GM19351 (cell line): ENCODE measurements at regions not wholly inside any gene's neighbourhood (a gene's known extent, or its start where the extent isn't known, plus 50 kb on each side); places are given as distances from the start of the nearest gene placed in this dataset.
"Not testable (repeated sequence)": the region's sequence is repeated elsewhere in the genome, so short reads cannot be mapped to it uniquely, and the experiment has no call there.

ENCODE experiments used
- ATAC-seq: cut with Tn5 transposase; IDR thresholded peaks from one replicate; pipeline ENCODE4 v1.9.1; 2021; ENCODE audit warnings: mild to moderate bottlenecking, moderate library complexity; ENCODE audit not compliant: unreplicated experiment

DNA sequence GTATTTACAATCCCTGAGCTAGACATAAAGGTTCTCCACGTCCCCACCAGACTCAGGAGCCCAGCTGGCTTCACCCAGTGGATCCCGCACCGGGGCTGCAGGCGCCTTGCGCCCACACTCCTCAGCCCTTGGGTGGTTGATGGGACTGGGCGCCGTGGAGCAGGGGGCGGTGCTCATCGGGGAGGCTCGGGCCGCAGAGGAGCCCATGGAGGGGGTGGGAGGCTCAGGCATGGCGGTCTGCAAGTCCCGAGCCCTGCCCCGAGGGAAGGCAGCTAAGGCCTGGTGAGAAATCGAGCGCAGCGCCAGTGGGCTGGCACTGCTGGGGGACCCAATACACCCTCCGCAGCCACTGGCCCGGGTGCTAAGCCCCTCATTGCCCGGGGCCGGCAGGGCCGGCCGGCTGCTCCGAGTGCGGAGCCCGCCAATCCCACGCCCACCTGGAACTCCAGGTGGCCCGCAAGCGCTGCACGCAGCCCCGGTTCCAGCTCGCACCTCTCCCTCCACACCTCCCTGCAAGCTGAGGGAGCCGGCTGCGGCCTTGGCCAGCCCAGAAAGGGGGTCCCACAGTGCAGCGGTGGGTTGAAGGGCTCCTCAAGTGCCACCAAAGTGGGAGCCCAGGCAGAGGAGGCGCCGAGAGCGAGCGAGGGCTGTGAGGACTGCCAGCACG is 260.9 kb upstream of the BTG1 start:
- ATAC-seq = not testable (repeated sequence)

DNA sequence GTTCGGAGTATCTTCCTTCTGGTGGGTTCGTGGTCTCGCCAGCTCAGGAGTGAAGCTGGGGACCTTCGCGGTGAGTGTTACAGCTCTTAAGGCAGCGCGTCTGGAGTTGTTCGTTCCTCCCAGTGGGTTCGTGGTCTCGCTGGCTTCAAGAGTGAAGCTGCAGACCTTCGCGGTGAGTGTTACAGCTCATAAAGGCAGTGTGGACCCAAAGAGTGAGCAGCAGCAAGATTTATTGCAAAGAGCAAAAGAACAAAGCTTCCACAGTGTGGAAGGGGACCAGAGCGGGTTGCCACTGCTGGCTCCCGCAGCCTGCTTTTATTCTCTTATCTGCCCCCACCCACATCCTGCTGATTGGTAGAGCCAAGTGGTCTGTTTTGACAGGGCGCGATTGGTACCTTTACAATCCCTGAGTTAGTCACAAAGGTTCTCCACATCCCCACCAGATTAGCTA is 260.2 kb upstream of the BTG1 start:
- ATAC-seq = not testable (repeated sequence)

DNA sequence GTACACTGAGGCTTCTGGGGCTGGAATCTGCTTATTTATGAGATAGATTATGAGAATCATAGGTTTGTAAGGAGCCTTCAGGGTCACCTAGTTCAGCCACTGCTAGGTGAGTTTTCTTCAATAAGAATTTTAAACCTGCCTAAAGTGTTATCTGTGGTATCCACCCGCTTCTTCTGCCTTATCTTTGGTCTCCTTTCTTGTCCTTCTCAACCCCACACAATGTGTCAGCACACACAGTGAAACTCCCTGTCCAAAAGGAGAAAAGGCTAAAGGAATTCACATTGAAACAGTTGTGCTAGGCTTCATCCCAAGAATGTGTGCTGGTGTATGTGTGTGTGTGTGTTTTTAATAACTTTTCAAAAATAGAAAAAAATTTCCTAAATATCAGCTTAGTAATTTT is 259.3 kb upstream of the BTG1 start:
- ATAC-seq = no peak

DNA sequence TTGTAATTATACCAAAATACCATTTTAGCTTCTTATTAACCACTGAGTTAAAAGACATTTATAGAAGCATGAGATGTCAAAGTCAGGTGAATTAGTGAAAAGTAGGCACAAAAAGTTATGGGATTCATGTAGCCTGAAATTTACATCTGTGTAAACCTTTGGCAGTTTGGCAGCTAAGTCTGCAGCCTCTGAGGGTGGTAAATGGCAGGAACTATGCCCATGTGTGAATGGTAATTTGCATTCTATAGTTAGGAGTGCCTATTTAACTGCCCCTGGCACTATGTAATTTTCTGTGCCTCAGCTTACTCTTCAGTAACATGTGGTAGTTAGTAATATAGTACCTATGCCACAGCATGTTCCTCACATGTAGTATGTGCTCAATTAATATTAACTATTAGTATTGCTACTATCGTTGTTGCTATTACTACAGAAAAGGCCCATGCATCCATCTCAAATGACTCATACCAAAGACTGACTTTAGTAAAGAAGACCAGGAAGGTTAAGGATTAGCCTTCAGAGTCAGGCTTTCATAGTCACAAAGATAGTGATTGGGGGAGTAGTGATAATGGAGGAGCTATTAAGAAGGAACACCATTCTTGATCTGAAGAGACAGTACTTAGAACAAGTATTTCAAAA is 258.7 kb upstream of the BTG1 start:
- no peak for ATAC-seq

DNA sequence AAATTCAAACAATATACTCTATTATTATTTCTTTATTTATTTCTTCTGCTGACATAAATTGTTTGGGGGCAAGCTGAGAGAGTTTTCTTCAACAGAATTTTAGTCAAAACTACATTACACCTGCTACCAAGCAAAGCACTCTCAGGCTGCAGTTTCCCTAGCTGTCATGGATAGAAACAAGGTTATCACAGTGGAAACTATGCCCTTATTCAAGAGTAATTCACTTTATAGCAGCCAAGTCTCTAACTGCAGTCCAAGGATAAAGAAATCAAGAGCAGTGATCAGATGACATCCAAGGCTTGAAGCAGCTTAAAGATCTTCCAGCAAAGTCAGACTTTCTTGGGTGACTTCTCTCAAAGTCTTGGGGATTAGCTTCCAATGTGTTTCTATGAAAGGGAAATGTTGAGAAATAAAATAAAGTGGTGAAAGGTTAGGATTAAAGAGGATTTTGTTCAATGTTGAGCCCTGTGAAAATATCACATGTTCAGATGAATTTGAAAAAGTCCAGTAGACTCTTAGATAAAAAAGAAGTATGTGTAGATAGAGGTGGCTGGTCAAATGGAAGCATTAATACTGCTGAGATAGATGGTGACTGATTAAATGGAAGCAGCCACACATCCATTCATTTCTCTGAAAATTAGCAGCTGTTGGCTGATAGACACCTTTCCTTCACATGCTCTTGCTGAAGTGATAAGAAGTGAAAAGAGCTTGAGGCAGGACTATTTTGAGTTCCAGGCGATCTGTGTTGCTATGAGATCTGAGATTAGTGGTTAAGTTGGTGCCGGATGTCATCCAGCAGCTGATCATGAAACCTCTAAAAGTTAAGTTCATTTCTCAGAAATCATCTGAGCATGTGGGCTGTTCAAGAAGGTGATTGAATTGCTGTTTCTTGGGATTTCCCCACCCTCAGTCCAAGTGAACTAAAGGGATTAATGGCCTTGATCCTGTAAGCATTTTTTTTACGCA is 257.8 kb upstream of the BTG1 start:
- ATAC-seq = peak; percentile 86

DNA sequence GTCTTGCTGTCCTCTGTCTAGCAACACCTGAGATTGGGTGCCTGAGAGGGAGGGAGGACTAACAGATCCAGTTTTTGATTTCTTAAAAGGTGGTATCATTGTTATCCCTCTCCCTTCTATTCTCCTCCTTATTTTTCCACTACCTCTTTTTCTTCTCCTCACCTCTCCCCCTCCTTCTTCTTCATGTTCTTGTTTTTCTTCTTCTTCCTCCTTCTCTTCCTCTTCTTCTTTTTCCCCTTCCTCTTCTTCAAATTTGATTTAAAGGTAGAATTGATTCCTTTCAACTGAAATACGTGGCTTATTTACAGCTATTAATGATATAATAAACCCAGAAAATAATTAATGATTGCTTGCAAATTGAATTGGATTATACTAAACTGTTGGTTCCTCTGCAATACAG is 256.8 kb upstream of the BTG1 start:
- ATAC-seq = no peak

DNA sequence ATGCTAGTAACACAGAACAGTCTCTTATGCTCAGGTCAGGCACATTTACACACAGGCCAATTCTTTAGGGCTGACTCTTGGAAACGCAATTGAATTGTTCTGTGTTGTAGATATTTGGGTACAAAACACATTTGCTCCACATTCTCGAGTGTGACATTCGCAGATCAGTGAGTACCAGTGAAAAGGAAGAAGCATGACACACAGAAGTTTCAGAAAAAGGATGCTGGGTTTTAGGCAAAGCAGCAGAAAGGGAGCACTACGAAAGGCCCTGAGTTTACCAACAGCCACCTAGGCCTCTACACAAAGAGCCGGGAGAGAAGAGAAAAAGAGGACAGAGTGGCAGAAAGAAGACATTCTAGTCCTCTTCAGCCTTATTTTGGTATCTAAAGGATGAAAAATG is 254.4 kb upstream of the BTG1 start:
- peak; percentile 31 for ATAC-seq

DNA sequence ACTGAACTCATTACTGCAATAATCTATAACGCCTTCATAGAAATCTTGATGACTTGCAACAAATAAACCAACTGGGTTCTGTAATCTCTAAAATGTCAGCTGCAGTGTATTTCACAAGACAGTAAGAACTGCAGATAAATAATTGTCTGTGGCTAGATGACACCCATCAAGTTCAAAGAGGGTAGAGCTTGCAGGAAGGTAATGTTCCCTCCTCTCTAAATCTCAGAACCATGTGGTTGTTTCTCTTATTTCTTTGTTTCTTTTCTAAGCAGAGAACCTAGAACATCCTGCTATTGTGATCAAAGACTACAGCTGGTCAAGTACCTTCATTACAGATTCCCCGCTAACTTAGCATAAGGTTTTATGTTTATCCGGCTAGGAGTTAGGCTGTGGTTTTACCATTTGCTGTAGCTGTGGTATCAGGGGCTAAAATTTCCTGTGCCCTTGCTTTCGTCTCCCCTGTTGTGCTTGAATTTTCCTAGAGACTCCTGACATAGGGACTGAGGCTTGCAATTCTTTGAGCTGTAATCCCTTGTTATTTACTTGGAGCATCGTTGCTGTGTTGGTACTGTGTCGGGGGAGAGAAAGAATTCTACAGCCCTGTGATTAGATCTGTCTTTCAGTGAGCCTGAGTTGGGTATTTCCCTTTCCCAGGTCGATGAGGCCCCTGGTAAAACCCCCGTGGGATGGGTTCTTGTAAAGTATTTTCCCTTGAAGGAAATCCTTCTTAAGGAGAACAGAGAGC is 253.1 kb upstream of the BTG1 start:
- no peak for ATAC-seq

DNA sequence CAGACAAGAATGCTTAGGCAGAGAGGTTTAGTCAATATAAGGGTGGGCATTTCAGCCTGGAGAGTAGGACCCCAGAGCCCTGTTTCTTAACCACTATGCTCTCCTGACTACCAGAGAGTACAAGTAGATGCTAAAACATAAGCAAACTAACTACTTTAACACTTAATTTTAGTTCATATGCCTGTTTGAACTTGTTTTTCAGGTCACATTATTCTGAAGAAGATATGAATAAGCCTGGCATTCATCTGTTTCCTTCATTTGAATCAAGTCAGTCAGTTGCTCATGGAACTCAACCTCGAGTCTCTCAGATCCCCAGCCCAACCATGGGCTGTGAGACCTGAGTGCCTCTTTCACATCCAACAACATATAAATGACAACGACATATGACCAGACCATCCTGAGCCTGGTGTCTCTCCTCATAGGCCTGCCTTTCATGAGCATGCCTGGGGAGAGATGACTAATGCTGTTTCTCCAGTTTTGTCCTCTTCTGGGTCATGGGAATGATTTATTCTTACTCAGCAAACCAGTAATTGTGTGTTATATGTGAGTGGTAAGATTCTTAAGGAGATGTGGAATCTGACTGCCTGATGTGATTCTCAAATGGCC is 251.1 kb upstream of the BTG1 start:
- ATAC-seq = no peak

DNA sequence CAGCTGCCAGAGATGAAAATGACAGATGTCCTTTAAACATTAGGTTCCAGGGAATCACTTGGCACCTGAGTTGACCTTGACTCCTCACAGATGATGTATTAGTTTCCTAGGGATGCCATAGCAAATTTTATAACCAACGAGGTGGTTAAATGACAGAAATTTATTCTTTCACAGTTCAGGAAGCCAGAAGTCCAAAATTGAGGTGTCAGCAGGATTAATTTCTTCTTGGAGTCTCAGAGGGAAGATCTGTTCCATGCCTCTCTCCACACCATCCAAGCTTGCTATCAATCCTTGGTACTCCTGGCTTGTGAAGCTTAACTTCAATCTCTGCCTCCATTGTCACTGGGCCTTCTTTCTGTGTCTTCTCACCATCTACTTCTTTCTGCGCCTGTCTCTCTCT is 249.7 kb upstream of the BTG1 start:
- no peak for ATAC-seq

DNA sequence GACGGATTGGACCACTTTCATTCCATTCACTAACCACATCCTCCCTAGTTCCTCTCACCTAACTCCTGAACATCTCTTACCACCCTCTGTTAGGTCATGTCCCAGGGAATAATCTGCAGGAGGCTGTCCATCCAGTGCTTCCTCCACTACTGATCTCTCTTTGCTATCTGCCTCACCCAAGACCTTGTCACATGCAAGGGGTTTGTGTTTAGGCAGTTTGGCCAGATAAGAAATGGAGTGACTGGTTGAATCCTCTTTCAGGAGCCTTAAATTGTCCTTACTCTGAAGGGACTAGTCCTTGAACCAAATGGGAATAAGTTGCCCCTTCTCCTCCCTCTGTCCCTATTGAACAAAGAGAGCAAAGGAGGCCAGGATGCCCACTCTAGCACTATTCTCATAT is 249.2 kb upstream of the BTG1 start:
- ATAC-seq = no peak

DNA sequence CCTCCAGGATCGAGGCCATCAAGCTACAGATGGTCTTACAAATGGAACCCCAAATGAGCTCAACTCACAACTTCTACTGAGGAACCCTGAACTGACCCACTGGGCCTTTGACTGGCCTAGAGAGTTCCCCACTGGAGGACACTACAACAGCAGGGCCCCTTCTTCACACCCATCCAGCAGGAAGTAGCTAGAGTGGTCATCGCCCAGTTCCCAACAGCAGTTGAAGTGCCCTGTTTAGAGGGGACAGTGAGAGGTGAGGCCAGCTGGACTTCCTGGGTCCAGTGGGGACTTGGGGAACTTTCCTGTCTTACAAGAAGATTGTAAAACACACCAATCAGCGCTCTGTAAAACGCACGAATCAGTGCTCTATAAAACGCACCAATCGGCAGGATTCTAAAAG is 247.9 kb upstream of the BTG1 start:
- ATAC-seq = no peak

DNA sequence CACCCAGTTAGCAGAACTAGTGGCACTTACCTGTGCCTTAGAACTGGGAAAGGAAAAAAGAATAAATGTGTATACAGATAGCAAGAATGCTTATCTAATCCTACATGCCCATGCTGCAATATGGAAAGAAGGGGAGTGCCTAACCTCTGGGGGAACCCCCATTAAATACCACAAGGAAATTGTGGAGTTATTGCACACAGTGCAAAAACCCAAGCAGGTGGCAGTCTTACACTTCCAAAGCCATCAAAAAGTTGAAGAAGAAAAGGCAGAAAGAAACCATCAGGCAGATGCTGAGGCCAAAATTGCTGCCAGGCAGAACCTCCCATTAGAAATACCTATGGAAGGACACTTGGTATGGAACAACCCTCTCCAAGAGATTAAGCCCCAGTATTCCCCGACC is 246.1 kb upstream of the BTG1 start:
- not testable (repeated sequence) for ATAC-seq

DNA sequence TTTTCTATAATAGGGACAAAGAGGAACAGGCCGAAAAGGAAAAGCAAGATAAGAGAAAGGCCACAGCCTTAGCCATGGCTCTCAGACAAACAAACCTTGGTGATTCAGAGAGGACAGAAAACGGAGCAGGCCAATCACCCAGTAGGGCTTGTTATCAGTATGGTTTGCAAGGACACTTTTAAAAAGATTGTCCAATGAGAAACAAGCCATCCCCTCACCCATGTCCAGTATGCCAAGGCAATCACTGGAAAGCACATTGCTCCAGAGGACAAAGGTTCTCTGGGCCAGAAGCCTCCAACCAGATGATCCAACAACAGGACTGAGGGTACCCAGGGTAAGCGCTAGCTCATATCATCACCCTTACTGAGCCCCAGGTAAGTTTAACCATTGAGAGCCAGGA is 243.8 kb upstream of the BTG1 start:
- no peak for ATAC-seq

DNA sequence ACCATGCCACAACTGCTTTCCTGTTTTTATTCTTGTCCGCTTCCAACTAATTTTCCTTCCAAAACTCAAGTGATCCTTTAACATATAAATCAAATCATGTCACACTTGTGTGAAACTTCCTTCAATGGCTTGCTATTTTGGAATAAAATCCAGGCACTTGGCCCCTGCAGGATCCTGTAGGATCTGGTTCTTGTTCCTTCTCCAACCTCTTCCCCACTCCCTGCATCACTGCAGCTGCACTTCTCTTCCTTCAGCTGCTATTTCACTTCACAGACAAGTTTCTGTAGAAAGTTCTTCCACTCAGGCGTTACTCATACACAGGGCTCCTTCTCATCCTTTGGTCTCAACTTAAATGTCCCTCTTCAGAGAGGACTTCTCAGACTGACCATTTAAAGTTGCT is 239.7 kb upstream of the BTG1 start:
- ATAC-seq = no peak

DNA sequence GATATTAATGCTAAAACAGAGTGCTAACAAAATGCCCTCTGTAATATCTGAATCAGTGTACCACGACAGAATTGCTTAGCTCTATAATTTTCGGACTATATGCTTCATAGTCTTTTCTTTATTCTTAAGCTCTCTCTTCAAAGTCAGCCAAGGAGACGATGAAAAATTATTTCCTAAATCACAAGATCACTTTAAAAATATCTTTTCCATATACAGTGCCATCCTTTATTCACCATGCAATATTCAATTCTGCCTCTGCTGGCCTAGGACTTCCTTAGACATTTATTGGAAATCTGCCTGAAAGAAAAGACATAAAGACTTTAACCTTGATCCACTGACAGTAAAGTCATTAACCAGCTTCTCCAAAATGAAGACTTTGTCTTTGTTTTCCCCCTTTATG is 238.9 kb upstream of the BTG1 start:
- ATAC-seq = no peak

DNA sequence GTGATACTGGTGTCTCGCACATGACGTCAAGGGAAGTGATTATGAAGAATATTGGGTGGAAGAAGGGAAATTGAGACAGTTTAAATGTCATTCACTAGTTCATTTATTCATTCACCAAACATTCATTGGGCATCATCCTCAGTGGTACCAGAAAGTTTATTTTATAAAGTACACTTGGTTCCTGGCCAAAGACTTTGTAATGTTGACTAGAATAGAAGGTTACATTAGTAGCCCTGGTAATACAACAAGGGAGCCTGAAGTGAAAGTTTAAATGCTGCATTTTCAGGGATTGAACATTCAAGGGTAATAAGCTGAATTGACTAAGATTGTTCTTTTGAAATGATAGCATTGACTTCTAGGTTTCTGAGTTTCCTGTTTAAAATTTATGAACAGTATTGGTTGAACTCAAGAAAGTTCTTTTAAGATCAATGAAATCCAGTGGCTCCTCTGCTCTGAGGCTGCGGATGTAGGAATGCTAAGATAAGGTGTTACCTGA is 236.8 kb upstream of the BTG1 start:
- no peak for ATAC-seq

DNA sequence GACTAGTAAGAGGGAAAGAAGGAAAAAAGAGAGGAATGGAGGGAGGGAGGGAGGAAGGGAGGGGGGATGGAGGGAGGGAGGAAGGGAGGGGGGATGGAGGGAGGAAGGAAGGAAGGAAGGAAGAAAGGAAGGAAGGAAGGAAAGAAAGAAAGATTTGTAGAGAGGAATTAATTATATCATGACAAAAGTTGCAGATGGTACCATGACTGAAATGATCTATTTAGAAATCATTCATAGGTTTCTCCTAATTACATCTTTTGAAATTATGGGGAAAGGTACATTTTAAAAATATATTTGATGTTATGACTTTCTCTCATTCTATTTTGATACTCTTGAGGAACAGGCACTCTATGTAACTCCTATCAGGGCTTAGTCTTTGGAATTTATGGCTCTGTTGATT is 236.2 kb upstream of the BTG1 start:
- ATAC-seq = no peak

DNA sequence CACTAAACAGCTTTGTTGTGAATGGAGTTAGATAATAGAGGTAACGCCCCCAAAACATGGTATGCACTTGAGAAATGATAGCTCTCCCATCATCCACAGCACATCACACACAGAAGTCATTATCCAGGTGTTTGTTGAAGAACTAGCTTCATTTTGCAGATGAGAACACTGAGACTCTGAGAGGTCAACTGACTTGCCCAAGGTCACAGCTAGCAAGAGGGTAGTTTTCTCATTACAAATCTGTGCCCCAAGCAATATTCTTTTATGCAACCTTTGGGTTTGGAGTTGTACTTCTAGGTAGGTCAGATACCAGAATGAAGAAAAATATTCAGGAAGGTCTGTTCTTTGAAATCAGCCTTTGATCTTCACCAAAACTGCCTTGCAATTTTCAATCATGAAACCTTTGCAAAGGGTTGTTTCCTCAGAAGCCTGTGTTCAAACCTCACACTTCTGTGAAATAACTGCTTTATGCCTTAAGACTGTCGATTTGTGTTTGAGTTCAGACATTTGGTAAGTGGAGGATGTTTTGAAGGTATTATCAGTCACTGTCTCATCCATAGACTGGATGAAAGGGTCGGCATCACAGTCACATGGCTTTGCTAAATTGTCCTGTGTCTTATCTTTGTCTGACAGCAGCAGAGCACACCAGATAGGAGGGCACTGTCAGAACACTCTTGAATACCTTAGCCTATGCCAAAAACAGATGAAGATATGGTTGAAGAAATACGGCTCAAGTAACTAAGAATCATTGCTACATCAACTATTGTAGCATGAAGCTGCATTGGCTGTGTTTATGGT is 233.2 kb upstream of the BTG1 start:
- ATAC-seq = no peak

DNA sequence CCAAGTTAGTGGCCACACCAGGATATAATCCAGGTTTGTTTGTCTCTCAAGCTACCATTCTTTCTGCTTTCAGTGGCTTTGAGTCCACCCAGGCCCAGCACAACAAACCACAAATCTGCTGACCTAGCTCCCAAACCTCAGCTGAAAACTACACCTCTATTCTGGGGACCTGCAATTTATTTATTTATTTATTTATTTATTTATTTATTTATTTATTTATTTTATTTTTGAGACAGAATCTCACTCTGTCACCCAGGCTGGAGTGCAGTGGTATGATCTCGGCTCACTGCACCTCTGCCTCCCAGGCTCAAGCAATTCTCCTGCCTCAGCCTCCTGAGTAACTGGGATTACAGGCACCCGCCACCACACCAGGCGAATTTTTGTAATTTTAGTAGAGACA is 229.9 kb upstream of the BTG1 start:
- ATAC-seq = not testable (repeated sequence)
